Neural crest cell (in vitro differentiated cells): ENCODE measurements at regions not wholly inside any gene's neighbourhood (a gene's known extent, or its start where the extent isn't known, plus 50 kb on each side); places are given as distances from the start of the nearest gene placed in this dataset.

Experiments
- DNase-seq: peaks from one replicate; pipeline ENCODE4 v3.0.0; 2021; ENCODE audit warnings: low read depth, mixed read lengths, low spot score
- H3K27ac Mint-ChIP-seq: one replicate; pipeline ENCODE4 v1.8.0; 2021; ENCODE audit warnings: mild to moderate bottlenecking, mixed read lengths; ENCODE audit not compliant: unreplicated experiment
- H3K27me3 Mint-ChIP-seq: 2 replicates; pipeline ENCODE4 v1.8.0; 2021; ENCODE audit warnings: low read depth, mild to moderate bottlenecking, mixed read lengths
- H3K36me3 Mint-ChIP-seq: 2 replicates; pipeline ENCODE4 v1.8.0; 2021; ENCODE audit warnings: low read depth, mild to moderate bottlenecking, mixed read lengths
- H3K4me1 Mint-ChIP-seq: 2 replicates; pipeline ENCODE4 v1.8.0; 2021; ENCODE audit warnings: mixed read lengths
- H3K4me3 Mint-ChIP-seq: one replicate; pipeline ENCODE4 v1.8.0; 2021; ENCODE audit warnings: mild to moderate bottlenecking, mixed read lengths
- H3K9me3 Mint-ChIP-seq: 2 replicates; pipeline ENCODE4 v1.8.0; 2021; ENCODE audit warnings: mixed read lengths
- CTCF ChIP-seq: fragments of 200-600 bp; sonication (generic); conservative IDR thresholded peaks from 2 replicates; pipeline ENCODE4 v1.5.0; 2021; ENCODE audit warnings: antibody characterized with exemption, mild to moderate bottlenecking

- no peak for TF ChIP-seq CTCF
- H3K27me3 Mint-ChIP-seq = no peaks in the 10 kb centered on the region
- H3K4me1 Mint-ChIP-seq = peaks cover 4% of the 10 kb centered on the region
- DNase-seq = no peak
- no peaks in the 10 kb centered on the region for H3K9me3 Mint-ChIP-seq
- no peak overlapping the region for H3K4me3 Mint-ChIP-seq
- no peak overlapping the region for H3K27ac Mint-ChIP-seq
- H3K36me3 Mint-ChIP-seq = no peaks in the 10 kb centered on the region
Observed at GRCh38 chr6:16947375-16948015, 154.4 kb upstream of the STMND1 start.

GRCh38 chr6:16944596-16944995 is 157.3 kb upstream of the STMND1 start:
- H3K4me1 Mint-ChIP-seq = peaks cover 4% of the 10 kb centered on the region
- no peaks in the 10 kb centered on the region for H3K9me3 Mint-ChIP-seq
- H3K36me3 Mint-ChIP-seq = no peaks in the 10 kb centered on the region
- TF ChIP-seq CTCF = no peak
- no peak overlapping the region for H3K27ac Mint-ChIP-seq
- no peaks in the 10 kb centered on the region for H3K27me3 Mint-ChIP-seq
- no peak overlapping the region for H3K4me3 Mint-ChIP-seq
- DNase-seq = no peak

- no peak overlapping the region for H3K4me3 Mint-ChIP-seq
- no peak for TF ChIP-seq CTCF
Observed at GRCh38 chr6:16939839-16940238, 162.0 kb upstream of the STMND1 start.

GRCh38 chr6:16939351-16939750 is 162.5 kb upstream of the STMND1 start:
- Mint-ChIP-seq H3K36me3 (no peaks in the 10 kb centered on the region), H3K4me3 (no peak overlapping the region), H3K27me3 (no peaks in the 10 kb centered on the region), H3K4me1 (no peaks in the 10 kb centered on the region), H3K27ac (no peak overlapping the region), H3K9me3 (no peaks in the 10 kb centered on the region)
- no peak for TF ChIP-seq CTCF
- DNase-seq = no peak

More at GRCh38 chr6:16939839-16940238, 162.0 kb upstream of the STMND1 start:
- DNase-seq = no peak
- Mint-ChIP-seq H3K36me3 (no peaks in the 10 kb centered on the region), H3K9me3 (no peaks in the 10 kb centered on the region), H3K4me1 (no peaks in the 10 kb centered on the region), H3K27me3 (no peaks in the 10 kb centered on the region), H3K27ac (no peak overlapping the region)

- H3K27me3 Mint-ChIP-seq = peaks cover 3% of the 10 kb centered on the region
- no peaks in the 10 kb centered on the region for H3K36me3 Mint-ChIP-seq
- H3K27ac Mint-ChIP-seq = no peak overlapping the region
- no peaks in the 10 kb centered on the region for H3K9me3 Mint-ChIP-seq
- no peak for DNase-seq
- no peak for TF ChIP-seq CTCF
- no peaks in the 10 kb centered on the region for H3K4me1 Mint-ChIP-seq
- H3K4me3 Mint-ChIP-seq = no peak overlapping the region
Observed at GRCh38 chr6:16936893-16937292, 165.0 kb upstream of the STMND1 start.
